HEK293T (cell line): ENCODE measurements at regions not wholly inside any gene's neighbourhood (a gene's known extent, or its start where the extent isn't known, plus 50 kb on each side); places are given as distances from the start of the nearest gene placed in this dataset.

Source experiments
- FOXA1 ChIP-seq: fragments of 450-650 bp; IDR thresholded peaks from 2 replicates; pipeline ENCODE4 v1.6.1; 2016; ENCODE audit warnings: mild to moderate bottlenecking
- L3MBTL2 ChIP-seq: fragments of 450-650 bp; conservative IDR thresholded peaks from 2 replicates; pipeline ENCODE4 v1.6.1; 2016; ENCODE audit warnings: mild to moderate bottlenecking

GRCh38 chr10:53109320-53109719, 336.7 kb upstream of the MBL2 start:
- TF ChIP-seq L3MBTL2 (no peak), FOXA1 (no peak)
